GM18873 (cell line): ENCODE measurements at regions not wholly inside any gene's neighbourhood (a gene's known extent, or its start where the extent isn't known, plus 50 kb on each side); places are given as distances from the start of the nearest gene placed in this dataset.

Experiments used
- ATAC-seq: cut with Tn5 transposase; IDR thresholded peaks from one replicate; pipeline ENCODE4 v1.9.1; 2021; ENCODE audit warnings: mild to moderate bottlenecking, moderate library complexity, moderate number of reproducible peaks; ENCODE audit not compliant: unreplicated experiment, low FRiP score

GRCh38 chr3:79947469-79947868, 179.7 kb upstream of the ROBO1 start:
- ATAC-seq: no peak

- ATAC-seq: no peak
Observed at GRCh38 chr3:79937567-79937966, 169.8 kb upstream of the ROBO1 start.

- no peak for ATAC-seq
Observed at GRCh38 chr3:79930196-79930595, 162.4 kb upstream of the ROBO1 start.

GRCh38 chr3:79928687-79929408, 161.1 kb upstream of the ROBO1 start:
- ATAC-seq: no peak

GRCh38 chr3:79926522-79926921, 158.7 kb upstream of the ROBO1 start:
- ATAC-seq: no peak

GRCh38 chr3:79922633-79923032, 154.8 kb upstream of the ROBO1 start:
- ATAC-seq: no peak

GRCh38 chr3:79917561-79917960, 149.8 kb upstream of the ROBO1 start:
- no peak for ATAC-seq

GRCh38 chr3:79910337-79910736, 142.5 kb upstream of the ROBO1 start:
- no peak for ATAC-seq

- no peak for ATAC-seq
Observed at GRCh38 chr3:79906106-79906505, 138.3 kb upstream of the ROBO1 start.

GRCh38 chr3:79902151-79902550, 134.4 kb upstream of the ROBO1 start:
- ATAC-seq: no peak

GRCh38 chr3:79898907-79899306, 131.1 kb upstream of the ROBO1 start:
- ATAC-seq: no peak

- ATAC-seq: no peak
Observed at GRCh38 chr3:79896086-79896485, 128.3 kb upstream of the ROBO1 start.

GRCh38 chr3:79887213-79887612, 119.4 kb upstream of the ROBO1 start:
- no peak for ATAC-seq

GRCh38 chr3:79886204-79886603, 118.4 kb upstream of the ROBO1 start:
- ATAC-seq: no peak

- no peak for ATAC-seq
Observed at GRCh38 chr3:79885407-79885806, 117.6 kb upstream of the ROBO1 start.

- ATAC-seq: no peak
Observed at GRCh38 chr3:79884354-79884753, 116.6 kb upstream of the ROBO1 start.

- no peak for ATAC-seq
Observed at GRCh38 chr3:79881431-79881830, 113.6 kb upstream of the ROBO1 start.

- no peak for ATAC-seq
Observed at GRCh38 chr3:79878708-79879107, 110.9 kb upstream of the ROBO1 start.

- no peak for ATAC-seq
Observed at GRCh38 chr3:79874646-79875045, 106.8 kb upstream of the ROBO1 start.

- no peak for ATAC-seq
Observed at GRCh38 chr3:79872483-79872882, 104.7 kb upstream of the ROBO1 start.

GRCh38 chr3:79871656-79872055, 103.9 kb upstream of the ROBO1 start:
- no peak for ATAC-seq

GRCh38 chr3:79870313-79870620, 102.5 kb upstream of the ROBO1 start:
- no peak for ATAC-seq
